HPDE6-E6E7 (cell line): ENCODE measurements at regions not wholly inside any gene's neighbourhood (a gene's known extent, or its start where the extent isn't known, plus 50 kb on each side); places are given as distances from the start of the nearest gene placed in this dataset.
"Not testable (repeated sequence)": the region's sequence is repeated elsewhere in the genome, so short reads cannot be mapped to it uniquely, and the experiment has no call there.

ENCODE experiments used
- DNase-seq: peaks from one replicate; pipeline ENCODE4 v3.0.0; 2011; ENCODE audit warnings: missing footprints; ENCODE audit errors: extremely low spot score

DNA sequence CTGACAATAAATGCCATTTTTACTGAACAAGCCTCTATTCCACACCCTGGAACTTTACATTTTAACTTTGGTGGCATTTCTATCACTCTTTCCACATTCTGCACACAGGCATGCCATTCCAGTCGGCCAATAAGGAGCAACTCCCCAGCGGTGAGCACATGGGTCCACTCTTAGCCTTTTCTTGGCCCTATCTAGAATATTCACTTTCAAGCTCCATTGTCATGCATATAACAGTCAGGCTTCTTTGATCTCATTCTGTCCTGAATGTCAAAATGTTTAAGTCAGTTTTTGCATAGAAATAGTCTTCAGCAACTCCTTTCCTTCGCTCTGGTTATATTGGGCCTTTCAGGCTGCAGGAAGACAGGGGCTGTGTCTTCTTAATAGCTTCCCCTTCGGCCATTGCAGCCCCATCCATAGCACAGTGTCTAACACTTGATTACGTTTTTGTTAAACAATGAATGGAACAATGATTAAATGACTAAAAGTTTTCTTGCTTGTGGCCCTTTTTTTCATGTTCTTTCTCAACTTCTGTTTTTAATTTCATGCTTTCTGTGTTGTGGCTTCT lies 427.3 kb downstream of the MFSD1 start:
- DNase-seq: no peak

DNA sequence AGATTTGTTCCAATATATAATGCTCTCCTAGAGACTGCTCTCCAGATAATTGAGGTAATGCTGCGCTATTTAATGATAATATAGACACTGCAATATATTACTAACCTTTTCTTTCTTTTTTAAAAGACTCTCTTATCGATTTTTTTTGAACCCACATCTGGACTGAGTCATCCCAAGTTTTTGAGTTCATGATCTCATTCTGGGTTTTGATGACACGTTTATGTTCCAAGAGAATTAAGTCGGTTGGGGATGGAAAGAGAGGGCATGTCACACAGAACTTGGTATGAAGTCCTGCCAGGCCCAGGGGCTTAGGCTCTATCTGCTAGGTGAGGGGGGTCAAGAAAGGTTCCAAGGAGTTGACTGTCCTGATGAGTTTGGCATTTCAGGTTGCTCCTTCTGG lies 431.1 kb downstream of the MFSD1 start:
- no peak for DNase-seq

DNA sequence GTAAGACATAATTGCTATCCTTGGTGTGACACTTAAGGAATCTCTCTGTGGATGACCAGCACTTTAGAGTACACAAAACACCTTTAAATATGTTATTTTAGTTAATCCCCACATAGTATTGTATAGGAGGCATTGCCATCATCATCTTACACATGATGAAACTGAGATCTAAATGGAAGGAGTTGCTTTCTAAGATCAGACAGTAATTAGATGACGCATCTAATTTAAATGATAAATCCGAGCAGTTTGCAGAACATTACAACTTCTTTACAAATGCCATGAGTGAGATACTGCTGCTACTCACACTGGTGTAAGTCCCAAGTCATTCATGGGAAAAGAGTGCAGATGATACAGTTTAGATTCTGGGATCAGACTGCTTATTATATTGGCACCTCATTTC lies 431.9 kb downstream of the MFSD1 start:
- DNase-seq: no peak

- no peak for DNase-seq
Observed at GRCh38 chr3:159234306-159234705, 432.5 kb downstream of the MFSD1 start.

- no peak for DNase-seq
Observed at GRCh38 chr3:159236321-159236720, 434.5 kb downstream of the MFSD1 start.

- no peak for DNase-seq
Observed at GRCh38 chr3:159237226-159237625, 435.4 kb downstream of the MFSD1 start.

DNA sequence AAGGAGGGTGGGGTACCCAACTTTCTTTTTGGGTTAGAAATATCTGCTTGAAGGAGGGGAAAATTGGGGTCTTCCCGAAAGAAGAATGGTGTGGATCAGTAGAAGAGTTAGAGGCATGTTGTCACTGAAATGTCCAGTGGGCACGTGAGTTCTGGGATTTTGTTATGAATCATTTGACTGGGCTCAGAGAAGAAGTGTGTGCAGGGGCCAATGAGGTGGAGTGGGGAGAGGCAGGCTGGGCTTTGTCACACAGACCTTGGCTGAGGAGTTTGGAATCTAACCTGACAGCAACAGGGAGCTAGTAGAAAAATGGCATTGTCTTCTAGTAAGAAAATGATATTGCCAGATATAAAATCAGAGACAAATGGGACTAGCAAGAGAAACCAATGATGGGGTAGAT lies 436.8 kb downstream of the MFSD1 start:
- DNase-seq: no peak

GRCh38 chr3:159239059-159239458 lies 437.2 kb downstream of the MFSD1 start:
- no peak for DNase-seq

- no peak for DNase-seq
Observed at GRCh38 chr3:159244933-159245332, 443.1 kb downstream of the MFSD1 start.

DNA sequence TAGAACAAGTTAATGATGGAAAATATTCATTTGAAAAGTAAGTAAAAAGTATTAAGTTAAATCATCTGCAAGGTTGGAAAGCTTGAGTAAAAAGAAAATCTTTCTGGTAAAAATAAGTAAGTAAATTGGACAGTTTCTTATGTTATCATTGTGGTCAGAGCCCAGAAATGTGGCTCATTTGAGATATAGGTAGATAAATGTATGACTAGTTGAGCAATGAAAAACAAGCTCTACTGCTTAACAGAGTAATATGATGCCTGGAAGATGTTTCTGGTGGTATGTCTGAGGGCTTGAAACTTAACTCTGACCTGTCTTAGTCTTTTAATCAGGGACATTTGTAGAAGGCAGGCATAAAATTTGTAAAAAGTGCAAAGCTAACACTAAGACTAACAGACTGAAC lies 444.0 kb downstream of the MFSD1 start:
- DNase-seq: no peak

- DNase-seq: no peak
Observed at GRCh38 chr3:159246385-159246784, 444.5 kb downstream of the MFSD1 start.

- no peak for DNase-seq
Observed at GRCh38 chr3:159249472-159250174, 447.8 kb downstream of the MFSD1 start.

DNA sequence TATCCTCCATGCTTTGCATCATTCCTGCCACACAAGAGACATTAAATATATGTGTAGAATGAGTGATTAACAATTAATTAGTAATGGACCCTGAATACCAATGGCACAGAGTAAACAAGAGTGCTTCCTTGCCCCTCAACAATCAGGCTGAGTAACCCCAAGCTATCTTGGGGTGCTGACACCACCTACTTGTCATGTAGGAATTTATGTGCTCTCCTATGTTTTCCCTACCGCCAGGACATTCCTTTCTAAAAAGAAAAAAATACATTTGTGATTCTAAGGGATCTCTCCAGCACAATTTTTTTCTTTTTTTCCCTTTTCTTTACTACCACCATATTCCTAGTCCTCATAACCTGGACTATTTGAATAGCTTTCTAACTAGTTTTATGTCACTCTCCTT lies 449.1 kb downstream of the MFSD1 start:
- no peak for DNase-seq

DNA sequence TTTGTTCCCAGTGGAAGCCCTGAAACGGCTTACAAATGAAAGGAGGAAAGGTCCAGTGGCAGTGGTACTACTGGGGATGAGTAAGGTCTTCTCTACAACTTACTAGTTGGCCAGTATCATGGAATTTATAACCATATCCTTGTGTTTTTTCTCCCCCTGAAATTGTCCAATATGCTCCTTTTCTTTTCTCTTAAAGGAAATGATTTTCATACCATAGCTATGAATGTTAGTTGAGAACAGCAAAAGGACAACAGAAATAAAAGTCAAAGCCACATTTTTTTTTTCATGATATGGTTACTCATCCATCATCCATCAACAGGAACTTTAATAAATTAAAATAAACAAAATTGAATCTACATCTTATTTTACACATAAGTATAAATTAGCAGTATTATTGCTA lies 450.4 kb downstream of the MFSD1 start:
- DNase-seq: no peak

DNA sequence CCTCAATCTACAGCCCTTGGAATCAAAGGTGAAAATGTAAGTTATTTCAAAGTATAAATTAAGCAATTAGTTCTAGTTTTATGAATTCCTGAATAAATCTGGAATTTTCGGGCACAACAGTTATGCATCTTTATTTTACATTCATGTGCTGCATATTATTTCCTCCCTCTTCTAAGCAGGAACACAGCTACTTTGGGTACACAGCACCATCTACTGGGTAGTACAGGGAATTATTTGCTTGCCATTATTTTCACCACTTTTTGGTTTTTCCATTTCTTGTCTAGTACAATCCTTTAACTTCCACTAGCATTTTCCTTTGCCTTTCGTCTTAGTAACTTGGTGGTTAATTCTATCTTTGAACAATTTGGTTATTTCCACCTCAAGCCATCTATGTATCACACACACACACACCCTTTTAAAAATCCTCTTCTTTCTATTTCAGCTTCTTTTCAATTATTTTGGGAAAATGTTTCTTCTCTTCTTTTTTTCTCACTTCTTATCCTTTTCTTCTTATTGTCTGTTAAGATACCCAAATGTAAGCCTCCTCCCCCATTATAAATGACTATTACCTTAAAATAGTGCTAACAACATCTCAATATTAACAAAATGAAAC lies 451.0 kb downstream of the MFSD1 start:
- DNase-seq: peak; percentile 26

- DNase-seq: no peak
Observed at GRCh38 chr3:159253860-159254259, 452.0 kb downstream of the MFSD1 start.

DNA sequence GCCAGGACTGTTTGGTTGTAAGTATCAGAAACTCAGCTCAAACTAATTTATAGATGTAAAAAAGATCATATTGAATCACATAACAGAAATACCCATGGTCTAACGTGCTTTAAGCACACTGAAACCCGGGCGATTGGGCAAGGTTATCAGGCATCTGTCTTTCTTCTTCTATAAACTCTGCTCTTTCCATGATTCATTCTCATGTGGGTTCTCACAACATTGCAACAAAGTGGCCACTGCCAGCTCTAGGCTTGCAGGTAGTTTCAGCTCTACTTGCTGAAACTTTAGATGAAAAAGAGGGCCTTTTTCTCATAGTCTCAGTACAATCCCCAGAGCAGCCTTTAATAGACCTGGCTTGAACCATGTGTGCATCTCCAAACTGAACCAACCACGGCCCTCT lies 456.1 kb downstream of the MFSD1 start:
- DNase-seq: no peak

- DNase-seq: no peak
Observed at GRCh38 chr3:159258934-159259333, 457.1 kb downstream of the MFSD1 start.

- no peak for DNase-seq
Observed at GRCh38 chr3:159260049-159260662, 458.3 kb downstream of the MFSD1 start.

- DNase-seq: not testable (repeated sequence)
Observed at GRCh38 chr3:159261333-159261732, 459.5 kb downstream of the MFSD1 start.

GRCh38 chr3:159263750-159264553 lies 462.1 kb downstream of the MFSD1 start:
- peak; percentile 32 for DNase-seq

- no peak for DNase-seq
Observed at GRCh38 chr3:159265705-159266104, 463.9 kb downstream of the MFSD1 start.
